NAMALWA (cell line): ENCODE measurements at regions not wholly inside any gene's neighbourhood (a gene's known extent, or its start where the extent isn't known, plus 50 kb on each side); places are given as distances from the start of the nearest gene placed in this dataset.

Source experiments
- DNase-seq: peaks from one replicate; pipeline ENCODE4 v3.0.0-alpha.2; 2015; ENCODE audit warnings: low spot score

GRCh38 chr2:6206882-6207281, 514.7 kb downstream of the SOX11 start:
- no peak for DNase-seq

- DNase-seq: no peak
These were observed 519.1 kb downstream of the SOX11 start for GRCh38 chr2:6211236-6211635.

- DNase-seq: no peak
These were observed 520.3 kb downstream of the SOX11 start for GRCh38 chr2:6212491-6212890.

GRCh38 chr2:6213056-6213780, 521.0 kb downstream of the SOX11 start:
- no peak for DNase-seq

GRCh38 chr2:6214471-6214870, 522.3 kb downstream of the SOX11 start:
- no peak for DNase-seq

GRCh38 chr2:6215053-6215452, 522.9 kb downstream of the SOX11 start:
- DNase-seq: no peak

- DNase-seq: no peak
These were observed 524.0 kb downstream of the SOX11 start for GRCh38 chr2:6216234-6216633.

- no peak for DNase-seq
These were observed 526.7 kb downstream of the SOX11 start for GRCh38 chr2:6218926-6219325.

GRCh38 chr2:6219906-6220305, 527.7 kb downstream of the SOX11 start:
- no peak for DNase-seq

GRCh38 chr2:6222296-6222695, 530.1 kb downstream of the SOX11 start:
- DNase-seq: no peak

GRCh38 chr2:6224267-6224666, 532.1 kb downstream of the SOX11 start:
- no peak for DNase-seq

GRCh38 chr2:6228251-6228650, 536.1 kb downstream of the SOX11 start:
- no peak for DNase-seq

GRCh38 chr2:6231166-6231565, 539.0 kb downstream of the SOX11 start:
- DNase-seq: no peak

GRCh38 chr2:6233993-6234392, 541.8 kb downstream of the SOX11 start:
- DNase-seq: no peak

- no peak for DNase-seq
These were observed 542.5 kb downstream of the SOX11 start for GRCh38 chr2:6234702-6235101.

GRCh38 chr2:6236317-6236716, 544.1 kb downstream of the SOX11 start:
- DNase-seq: no peak

- no peak for DNase-seq
These were observed 545.0 kb downstream of the SOX11 start for GRCh38 chr2:6237039-6237660.

GRCh38 chr2:6249557-6249956, 557.4 kb downstream of the SOX11 start:
- no peak for DNase-seq

GRCh38 chr2:6254441-6254840, 562.3 kb downstream of the SOX11 start:
- peak; percentile 5 for DNase-seq

GRCh38 chr2:6264198-6264597, 572.0 kb downstream of the SOX11 start:
- no peak for DNase-seq

GRCh38 chr2:6281524-6281923, 584.2 kb downstream of the CMPK2 start:
- DNase-seq: no peak

- DNase-seq: no peak
These were observed 582.4 kb downstream of the CMPK2 start for GRCh38 chr2:6283259-6283658.

- DNase-seq: no peak
These were observed 578.3 kb downstream of the CMPK2 start for GRCh38 chr2:6287406-6287805.

GRCh38 chr2:6288791-6289190, 576.9 kb downstream of the CMPK2 start:
- DNase-seq: no peak
